Chondrocyte (in vitro differentiated cells): ENCODE measurements at regions not wholly inside any gene's neighbourhood (a gene's known extent, or its start where the extent isn't known, plus 50 kb on each side); places are given as distances from the start of the nearest gene placed in this dataset.
A peak's percentile ranks its signal among the peaks of the same experiment; 100 is the strongest.
"Not testable (repeated sequence)": the region's sequence is repeated elsewhere in the genome, so short reads cannot be mapped to it uniquely, and the experiment has no call there.

Experiments used
- DNase-seq: peaks from one replicate; pipeline ENCODE4 v3.0.0; 2021; ENCODE audit warnings: mixed read lengths, low spot score
- H3K27ac Mint-ChIP-seq: one replicate; pipeline ENCODE4 v1.8.0; 2021; ENCODE audit warnings: mild to moderate bottlenecking, moderate library complexity, mixed read lengths; ENCODE audit not compliant: unreplicated experiment
- H3K27me3 Mint-ChIP-seq: 2 replicates; pipeline ENCODE4 v1.8.0; 2021; ENCODE audit warnings: low read depth, mixed read lengths
- H3K36me3 Mint-ChIP-seq: 2 replicates; pipeline ENCODE4 v1.8.0; 2021; ENCODE audit warnings: low read depth, mixed read lengths
- H3K4me1 Mint-ChIP-seq: 2 replicates; pipeline ENCODE4 v1.8.0; 2021; ENCODE audit warnings: low read depth, mild to moderate bottlenecking, mixed read lengths
- H3K4me3 Mint-ChIP-seq: one replicate; pipeline ENCODE4 v1.8.0; 2021; ENCODE audit warnings: mild to moderate bottlenecking, moderate library complexity, mixed read lengths; ENCODE audit not compliant: unreplicated experiment
- H3K9me3 Mint-ChIP-seq: 2 replicates; pipeline ENCODE4 v1.8.0; 2021; ENCODE audit warnings: low read depth, mixed read lengths
- TF ChIP-seq, protein P1 (sequence below): fragments of 200-600 bp; sonication (generic); IDR thresholded peaks from 2 replicates; pipeline ENCODE4 v1.5.0; 2021; ENCODE audit warnings: antibody characterized with exemption, mild to moderate bottlenecking, moderate library complexity

DNA sequence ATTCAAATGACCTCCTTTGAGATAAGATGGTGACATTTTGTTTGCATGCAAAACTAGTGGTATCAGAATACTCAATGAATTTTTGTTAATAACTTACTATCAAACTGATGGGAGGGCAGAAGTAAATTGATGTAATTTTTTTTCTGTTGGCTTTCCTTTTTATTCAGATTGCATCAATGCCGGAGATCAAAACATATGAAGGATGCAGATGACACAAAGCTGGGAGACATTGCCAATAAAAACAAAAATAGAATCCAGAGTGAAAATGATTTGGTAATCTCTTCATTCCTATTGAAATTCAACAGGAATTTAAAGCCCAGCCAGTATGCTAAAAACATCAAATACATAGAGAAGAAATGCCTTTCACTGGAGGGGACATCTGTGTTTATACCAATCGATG, 1655.3 kb upstream of the C9orf72 start:
- no peaks in the 10 kb centered on the region for H3K27me3 Mint-ChIP-seq
- no peak overlapping the region for H3K4me3 Mint-ChIP-seq
- H3K36me3 Mint-ChIP-seq = no peaks in the 10 kb centered on the region
- H3K27ac Mint-ChIP-seq = no peak overlapping the region
- H3K4me1 Mint-ChIP-seq = no peaks in the 10 kb centered on the region
- H3K9me3 Mint-ChIP-seq = no peaks in the 10 kb centered on the region
- TF ChIP-seq, protein P1, sequence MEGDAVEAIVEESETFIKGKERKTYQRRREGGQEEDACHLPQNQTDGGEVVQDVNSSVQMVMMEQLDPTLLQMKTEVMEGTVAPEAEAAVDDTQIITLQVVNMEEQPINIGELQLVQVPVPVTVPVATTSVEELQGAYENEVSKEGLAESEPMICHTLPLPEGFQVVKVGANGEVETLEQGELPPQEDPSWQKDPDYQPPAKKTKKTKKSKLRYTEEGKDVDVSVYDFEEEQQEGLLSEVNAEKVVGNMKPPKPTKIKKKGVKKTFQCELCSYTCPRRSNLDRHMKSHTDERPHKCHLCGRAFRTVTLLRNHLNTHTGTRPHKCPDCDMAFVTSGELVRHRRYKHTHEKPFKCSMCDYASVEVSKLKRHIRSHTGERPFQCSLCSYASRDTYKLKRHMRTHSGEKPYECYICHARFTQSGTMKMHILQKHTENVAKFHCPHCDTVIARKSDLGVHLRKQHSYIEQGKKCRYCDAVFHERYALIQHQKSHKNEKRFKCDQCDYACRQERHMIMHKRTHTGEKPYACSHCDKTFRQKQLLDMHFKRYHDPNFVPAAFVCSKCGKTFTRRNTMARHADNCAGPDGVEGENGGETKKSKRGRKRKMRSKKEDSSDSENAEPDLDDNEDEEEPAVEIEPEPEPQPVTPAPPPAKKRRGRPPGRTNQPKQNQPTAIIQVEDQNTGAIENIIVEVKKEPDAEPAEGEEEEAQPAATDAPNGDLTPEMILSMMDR = no peak
- DNase-seq = no peak

DNA sequence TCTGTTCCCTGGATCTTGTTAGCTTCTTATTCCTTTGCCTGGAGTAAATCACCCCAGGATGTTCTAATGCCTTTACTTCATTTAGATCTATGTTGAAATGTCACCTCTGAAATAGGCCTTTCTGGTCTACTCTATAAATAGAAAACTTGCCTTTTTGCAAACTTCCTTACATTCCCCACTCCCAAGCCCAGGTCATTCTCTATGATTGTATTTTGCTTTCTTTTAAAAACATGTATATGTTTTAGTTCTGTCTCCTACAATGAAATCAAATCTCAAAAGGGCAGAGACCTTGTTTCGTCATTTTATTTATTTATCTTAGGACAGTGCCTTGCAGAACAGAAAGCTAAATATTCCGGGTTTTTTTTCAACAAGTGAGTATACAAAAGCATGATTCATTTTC, 1657.7 kb upstream of the C9orf72 start:
- Mint-ChIP-seq H3K9me3 (no peaks in the 10 kb centered on the region), H3K4me1 (no peaks in the 10 kb centered on the region), H3K27me3 (no peaks in the 10 kb centered on the region), H3K36me3 (no peaks in the 10 kb centered on the region), H3K27ac (no peak overlapping the region), H3K4me3 (no peak overlapping the region)
- DNase-seq = no peak
- TF ChIP-seq, protein P1 = no peak

DNA sequence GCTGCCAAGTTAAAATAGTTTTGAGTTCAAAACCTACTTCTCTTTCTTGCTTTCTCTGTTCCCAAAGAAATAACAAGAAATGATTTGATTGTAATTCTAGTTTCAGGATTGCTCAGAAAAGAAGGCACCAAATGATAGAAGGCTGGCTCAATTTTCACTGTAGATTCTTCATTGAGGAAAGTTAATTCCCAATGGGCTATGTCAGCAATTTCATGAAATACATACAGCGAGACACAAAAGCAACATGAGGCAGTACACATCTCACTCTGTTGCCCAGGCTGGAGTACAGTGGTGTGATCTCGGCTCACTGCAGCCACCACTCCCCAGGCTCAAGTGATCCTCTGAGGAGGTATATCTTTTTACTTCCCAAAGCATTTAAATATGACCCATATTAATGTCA, 1659.9 kb upstream of the C9orf72 start:
- no peaks in the 10 kb centered on the region for H3K36me3 Mint-ChIP-seq
- no peak for DNase-seq
- no peaks in the 10 kb centered on the region for H3K4me1 Mint-ChIP-seq
- no peaks in the 10 kb centered on the region for H3K9me3 Mint-ChIP-seq
- H3K4me3 Mint-ChIP-seq = no peak overlapping the region
- H3K27ac Mint-ChIP-seq = no peak overlapping the region
- TF ChIP-seq, protein P1 = no peak
- H3K27me3 Mint-ChIP-seq = no peaks in the 10 kb centered on the region

DNA sequence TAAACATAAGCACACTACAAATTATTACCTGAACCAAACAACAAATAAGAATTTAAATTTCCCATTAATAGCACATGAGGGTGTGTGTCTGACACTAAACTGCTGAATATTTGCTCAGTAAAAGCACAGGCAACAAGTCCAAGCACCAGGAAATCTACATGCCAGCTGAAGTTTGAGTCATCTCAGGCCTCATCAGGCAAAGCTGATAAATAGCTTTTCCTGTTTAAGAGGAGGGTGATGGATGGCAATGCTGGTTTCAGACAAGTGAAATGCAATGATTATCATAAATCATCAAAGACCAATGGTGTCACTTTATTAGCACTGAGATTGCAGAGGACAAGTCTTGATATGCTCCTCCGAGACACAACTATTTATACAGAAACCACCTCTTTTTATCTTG, 1668.0 kb upstream of the C9orf72 start:
- H3K36me3 Mint-ChIP-seq = no peaks in the 10 kb centered on the region

DNA sequence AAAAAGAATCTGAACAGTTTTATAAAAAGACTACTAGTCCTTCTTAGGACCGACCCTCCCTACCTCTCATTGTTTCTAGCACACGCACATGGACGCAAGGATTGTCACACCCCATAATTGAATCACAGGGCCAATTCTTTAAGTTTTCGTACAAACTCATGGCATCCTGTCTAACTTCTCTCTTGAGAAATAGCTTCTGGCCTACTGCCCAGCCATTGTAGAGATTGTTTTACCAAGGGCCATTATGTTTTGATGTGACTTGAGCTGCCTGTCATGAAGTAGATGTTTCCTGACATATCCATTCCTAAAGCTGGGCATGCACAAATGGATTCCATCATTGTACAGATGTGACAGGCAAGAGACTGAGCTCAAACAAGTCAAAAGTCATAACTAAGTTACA, 1672.1 kb upstream of the C9orf72 start:
- H3K27ac Mint-ChIP-seq = no peak overlapping the region
- TF ChIP-seq, protein P1 = no peak
- H3K27me3 Mint-ChIP-seq = no peaks in the 10 kb centered on the region
- no peaks in the 10 kb centered on the region for H3K9me3 Mint-ChIP-seq
- H3K36me3 Mint-ChIP-seq = no peaks in the 10 kb centered on the region
- no peak for DNase-seq
- no peaks in the 10 kb centered on the region for H3K4me1 Mint-ChIP-seq
- no peak overlapping the region for H3K4me3 Mint-ChIP-seq

More for the DNA sequence above, 1668.0 kb upstream of the C9orf72 start:
- Mint-ChIP-seq H3K9me3 (no peaks in the 10 kb centered on the region), H3K4me3 (no peak overlapping the region), H3K4me1 (no peaks in the 10 kb centered on the region), H3K27ac (no peak overlapping the region), H3K27me3 (no peaks in the 10 kb centered on the region)
- no peak for DNase-seq
- TF ChIP-seq, protein P1 = no peak

DNA sequence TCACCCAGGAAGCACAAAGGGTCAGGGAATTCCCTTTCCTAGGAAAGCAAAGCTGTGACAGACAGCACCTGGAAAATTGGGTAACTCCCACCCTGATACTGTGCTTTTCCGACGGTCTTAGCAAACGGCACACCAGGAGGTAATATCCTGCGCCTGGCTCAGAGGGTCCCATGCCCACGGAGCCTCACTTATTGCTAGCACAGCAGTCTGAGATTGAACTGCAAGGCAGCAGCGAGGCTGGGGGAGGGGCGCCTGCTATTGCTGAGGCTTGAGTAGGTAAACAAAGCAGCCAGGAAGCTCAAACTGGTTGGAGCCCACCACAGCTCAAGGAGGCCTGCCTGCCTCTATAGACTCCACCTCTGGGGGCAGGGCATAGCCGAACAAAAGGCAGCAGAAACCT, 1697.1 kb upstream of the C9orf72 start:
- H3K36me3 Mint-ChIP-seq, H3K27ac Mint-ChIP-seq, H3K27me3 Mint-ChIP-seq, H3K4me1 Mint-ChIP-seq, H3K4me3 Mint-ChIP-seq: not testable (repeated sequence)
- peaks cover 13% of the 10 kb centered on the region for H3K9me3 Mint-ChIP-seq
- peak; percentile 54 for DNase-seq
